GM19463 (cell line): ENCODE measurements at regions not wholly inside any gene's neighbourhood (a gene's known extent, or its start where the extent isn't known, plus 50 kb on each side); places are given as distances from the start of the nearest gene placed in this dataset.

Source experiments
- ATAC-seq: cut with Tn5 transposase; IDR thresholded peaks from one replicate; pipeline ENCODE4 v1.9.1; 2021; ENCODE audit warnings: mild to moderate bottlenecking, moderate library complexity; ENCODE audit not compliant: unreplicated experiment

DNA sequence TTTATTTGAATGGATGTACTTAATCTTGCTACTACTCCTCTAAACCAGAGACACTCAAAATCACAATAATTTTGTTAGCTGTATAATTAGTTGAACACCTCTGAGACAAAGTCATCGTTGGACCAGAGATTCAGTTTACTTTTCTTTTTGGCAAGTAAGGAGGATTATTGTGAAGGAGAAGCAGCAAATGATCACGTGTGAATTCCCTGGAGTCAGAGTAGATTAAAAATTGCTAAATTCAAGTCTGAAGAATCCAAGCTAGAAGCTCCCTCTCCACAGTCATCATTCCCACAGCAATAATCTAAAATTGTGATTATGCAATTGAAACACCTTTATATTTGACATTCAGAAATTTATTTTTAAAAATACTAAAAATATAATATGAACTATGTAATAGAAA is 484.4 kb downstream of the CMPK2 start:
- no peak for ATAC-seq

DNA sequence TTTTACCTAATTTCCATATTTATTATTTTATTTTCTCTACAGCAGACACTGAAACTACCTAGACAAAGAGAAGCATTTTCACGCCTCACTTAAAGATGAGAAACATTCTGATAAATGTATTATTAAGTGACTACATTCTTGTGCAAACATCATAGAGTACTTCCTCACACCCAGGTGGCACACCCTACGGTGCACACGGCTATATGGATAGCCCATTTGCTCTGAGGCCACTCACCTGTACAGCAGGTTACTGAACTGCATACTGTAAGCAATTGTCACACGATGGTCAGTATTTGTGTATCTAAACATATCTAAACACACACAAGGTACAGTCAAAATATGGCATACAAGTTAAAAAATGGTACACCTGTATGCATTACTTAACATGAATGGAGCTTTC is 481.4 kb downstream of the CMPK2 start:
- ATAC-seq: no peak

DNA sequence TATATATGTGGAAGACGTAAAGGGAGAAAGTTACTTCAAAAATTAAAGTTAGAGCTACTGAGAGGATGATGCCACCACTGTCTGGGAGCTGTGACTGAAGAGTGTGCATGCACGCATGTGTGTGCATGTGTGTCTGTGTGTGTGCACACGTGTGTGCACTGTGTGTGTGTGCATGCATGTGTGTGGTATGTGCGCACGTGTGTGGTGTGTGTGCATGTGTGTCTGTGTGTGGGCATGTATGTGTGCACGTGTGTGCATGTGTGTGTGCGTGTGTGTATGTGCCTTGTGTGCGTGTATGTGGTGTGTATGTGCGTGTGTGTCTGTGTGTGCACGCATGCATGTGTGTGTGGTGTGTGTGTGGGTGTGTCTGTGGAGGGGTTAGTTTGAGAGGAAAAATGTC is 473.4 kb downstream of the CMPK2 start:
- no peak for ATAC-seq

- no peak for ATAC-seq
Observed at GRCh38 chr2:6392966-6393365, 472.7 kb downstream of the CMPK2 start.

GRCh38 chr2:6393819-6394218 is 471.9 kb downstream of the CMPK2 start:
- no peak for ATAC-seq

- ATAC-seq: no peak
Observed at GRCh38 chr2:6394276-6394675, 471.4 kb downstream of the CMPK2 start.

GRCh38 chr2:6398421-6398820 is 467.3 kb downstream of the CMPK2 start:
- no peak for ATAC-seq

DNA sequence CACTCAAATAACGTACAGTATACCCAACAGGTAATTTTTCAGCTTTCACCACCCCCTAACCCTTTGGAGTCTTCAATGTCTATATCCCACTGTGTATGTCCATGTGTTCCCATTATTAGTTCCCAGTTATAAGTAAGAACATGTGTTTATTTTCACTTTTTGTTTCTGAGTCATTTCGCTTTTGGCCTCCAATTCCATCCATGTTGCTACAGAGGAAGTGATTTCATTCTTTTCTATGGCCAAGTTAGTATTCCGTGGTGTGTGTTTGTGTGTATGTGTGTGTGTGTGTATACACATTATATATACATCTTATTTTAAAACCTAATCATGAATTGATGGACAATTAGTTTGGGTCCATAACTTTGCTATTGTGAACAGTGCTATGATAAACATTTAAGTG is 464.4 kb downstream of the CMPK2 start:
- no peak for ATAC-seq

DNA sequence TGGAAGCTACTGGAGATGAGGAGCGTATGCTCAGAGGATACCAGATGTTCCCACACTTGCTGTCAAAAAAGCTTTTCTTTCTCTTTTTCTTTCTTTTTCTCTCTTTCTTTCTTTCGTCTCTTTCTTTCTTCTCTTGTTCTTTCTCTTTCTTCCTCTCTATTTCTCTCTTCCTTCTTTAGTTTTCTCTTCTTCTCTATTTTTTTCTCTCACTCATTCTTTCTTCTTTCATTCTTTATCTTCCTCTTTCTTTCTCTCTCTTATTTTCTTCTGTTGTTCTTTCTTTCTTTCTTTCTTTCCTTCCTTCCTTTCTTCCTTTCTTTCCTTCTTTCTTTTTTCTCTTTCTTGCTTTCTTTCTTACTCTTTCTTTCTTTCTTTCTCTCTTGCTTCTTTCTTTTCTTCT is 457.6 kb downstream of the CMPK2 start:
- ATAC-seq: no peak

GRCh38 chr2:6410313-6410712 is 455.4 kb downstream of the CMPK2 start:
- no peak for ATAC-seq

DNA sequence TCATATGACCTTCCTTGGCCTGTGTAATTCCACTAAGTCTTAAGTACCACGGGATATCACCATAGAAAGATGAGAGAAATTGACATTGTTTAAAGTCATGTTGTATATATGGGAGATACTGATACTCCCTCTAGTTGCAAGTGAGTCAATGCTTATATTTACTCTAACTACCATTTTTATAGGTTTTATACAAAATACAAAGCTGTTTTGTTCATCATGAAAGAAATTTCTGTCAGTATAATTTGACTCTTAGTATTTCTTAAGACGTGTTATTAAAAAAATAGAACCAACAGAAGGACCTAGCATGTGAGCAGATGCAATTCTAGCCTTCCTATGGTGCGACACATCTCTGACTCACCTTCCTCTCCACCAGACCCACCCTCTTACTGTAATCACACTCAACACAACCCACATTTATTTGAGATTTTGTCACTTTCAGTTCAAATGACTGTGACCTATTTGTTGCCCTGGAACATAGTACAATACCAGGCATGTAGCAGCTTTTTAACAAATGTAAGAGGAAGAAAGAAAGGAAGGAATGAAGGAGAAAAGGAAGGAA is 453.1 kb downstream of the CMPK2 start:
- no peak for ATAC-seq

GRCh38 chr2:6417050-6417449 is 448.7 kb downstream of the CMPK2 start:
- ATAC-seq: no peak

- ATAC-seq: no peak
Observed at GRCh38 chr2:6418291-6418690, 447.4 kb downstream of the CMPK2 start.

DNA sequence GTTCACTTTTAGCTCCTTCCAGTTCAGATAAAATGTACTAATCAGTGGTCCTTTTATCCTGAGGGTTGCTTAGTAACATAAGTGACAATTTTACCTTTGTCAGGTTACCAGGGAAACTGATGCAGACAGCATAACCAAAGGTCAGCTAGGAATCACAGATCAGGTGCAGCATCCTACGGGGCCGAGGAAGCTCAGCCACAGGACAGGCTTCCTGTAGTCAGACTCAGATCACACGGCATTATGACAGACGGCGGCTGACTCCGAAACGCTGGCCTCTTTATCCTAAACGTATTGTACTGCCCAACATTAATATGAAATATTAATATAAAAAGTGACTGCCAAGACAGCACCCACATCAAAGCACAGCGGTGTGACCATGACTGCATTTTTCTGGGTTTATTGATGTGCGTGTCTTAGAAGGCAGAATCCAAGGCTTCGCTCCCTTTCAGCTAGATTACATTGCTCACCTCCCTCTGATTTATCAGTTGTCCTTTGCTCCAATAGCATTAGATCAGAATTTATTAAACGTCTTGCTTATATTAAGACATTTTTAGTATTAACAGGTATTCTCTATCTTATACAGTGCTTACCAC is 444.5 kb downstream of the CMPK2 start:
- no peak for ATAC-seq

DNA sequence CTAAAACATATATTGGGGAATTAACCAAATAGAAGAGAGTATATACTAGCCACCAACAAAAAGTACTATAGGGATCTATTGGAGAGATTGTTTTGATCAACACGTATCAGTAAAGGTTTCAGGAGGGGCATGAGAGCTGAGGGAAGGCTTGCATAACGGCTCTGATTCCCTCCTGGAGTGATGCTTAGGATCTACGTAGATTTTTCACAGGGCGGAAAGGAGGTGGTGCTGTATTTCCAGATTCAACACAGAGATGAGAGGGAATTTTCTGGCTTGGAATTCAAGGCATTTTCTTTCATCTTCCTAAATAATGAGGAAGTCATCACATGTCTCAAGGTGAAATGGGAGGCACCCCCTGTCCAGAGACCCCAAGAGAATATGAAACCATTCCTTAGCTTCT is 443.8 kb downstream of the CMPK2 start:
- ATAC-seq: no peak

DNA sequence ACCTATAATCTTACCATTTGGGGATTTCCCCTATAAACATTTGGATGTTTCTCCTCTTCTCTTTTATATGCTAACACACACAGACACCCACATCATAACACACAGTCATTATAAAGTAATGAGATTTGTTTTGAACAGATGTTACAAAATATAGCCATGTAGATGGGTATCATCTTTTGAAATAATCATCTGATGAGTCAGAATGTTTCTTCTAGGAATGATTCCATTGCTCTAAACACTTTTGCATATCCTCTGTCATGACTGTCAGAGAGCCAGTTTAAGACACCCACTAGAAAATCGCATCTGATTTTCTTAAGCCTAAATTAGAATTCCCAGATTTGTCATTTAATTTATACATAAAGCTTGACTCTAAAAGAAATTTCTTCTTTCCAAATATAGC is 442.6 kb downstream of the CMPK2 start:
- no peak for ATAC-seq

DNA sequence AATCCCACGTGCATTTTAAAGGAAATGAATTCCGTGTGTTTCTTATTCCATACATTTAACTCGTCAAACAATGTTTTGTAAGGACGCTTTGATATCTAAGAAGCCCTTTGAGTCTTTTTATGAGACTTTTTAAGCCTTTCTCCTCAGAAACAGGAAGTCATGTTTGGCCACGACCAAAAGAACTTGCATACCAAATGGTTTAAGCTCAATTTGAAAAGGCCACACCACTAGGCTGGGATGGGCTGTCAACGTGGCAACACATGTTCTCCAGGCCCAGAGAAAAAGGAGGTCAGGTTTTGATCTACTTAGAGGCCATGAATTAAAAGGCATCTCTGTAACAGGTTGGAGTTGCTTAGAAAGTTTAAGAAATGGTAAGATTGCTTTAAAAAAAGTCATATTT is 441.8 kb downstream of the CMPK2 start:
- ATAC-seq: no peak

DNA sequence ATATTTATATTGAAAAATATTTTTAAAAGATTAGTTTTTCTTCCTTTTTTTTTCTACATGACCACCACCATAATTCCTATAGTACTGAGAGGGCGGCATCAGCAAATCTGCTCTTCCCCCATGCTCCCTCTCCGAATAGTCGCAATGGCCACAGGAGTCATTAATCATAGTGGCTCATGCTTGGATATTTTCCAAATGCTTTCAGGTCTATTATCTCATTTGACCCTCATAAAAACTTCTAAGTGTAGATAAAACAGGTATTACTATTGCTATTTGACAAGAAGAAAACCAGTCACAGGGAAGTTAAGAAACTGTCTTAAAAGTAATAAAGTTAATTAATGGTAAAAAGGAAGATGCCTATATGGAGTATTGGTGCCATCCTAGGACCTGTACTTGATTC is 440.7 kb downstream of the CMPK2 start:
- no peak for ATAC-seq

GRCh38 chr2:6429210-6429986 is 436.3 kb downstream of the CMPK2 start:
- no peak for ATAC-seq

DNA sequence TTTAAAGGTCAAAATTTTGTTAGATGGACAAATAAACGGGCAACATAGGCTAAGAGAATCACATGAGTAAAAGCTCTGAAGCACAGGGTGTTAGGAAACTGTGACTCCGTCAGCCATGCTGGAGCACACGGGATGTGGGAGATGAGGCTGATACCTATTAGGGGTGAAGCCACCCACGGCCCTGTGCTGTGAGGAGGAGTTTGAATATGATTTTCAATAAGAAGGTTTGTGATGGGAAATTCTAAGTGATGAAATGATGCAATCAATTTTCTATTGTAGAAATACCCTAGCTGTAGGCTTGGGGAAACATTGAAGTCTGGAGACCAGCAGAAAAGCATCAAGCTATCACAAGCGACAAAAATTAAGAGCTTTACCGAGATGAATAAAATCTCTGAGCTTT is 431.3 kb downstream of the CMPK2 start:
- no peak for ATAC-seq

DNA sequence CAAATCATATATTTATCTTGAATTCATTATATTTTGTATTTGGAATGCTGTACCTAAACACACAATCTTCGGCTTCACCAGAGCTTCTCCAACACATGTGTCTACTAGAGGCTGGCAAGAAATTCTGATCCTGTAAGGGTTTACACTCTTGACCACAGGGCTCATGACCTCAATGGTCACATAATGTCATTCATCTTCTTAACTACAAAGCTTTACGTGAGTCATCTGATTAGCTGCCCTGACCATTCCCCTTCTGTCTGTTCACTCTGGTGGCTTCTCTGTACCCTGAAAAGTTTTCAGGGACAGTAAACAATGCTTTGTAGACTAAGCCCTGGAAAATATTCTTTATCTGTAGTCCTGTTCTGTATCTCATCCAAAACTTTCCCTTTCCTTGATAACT is 423.9 kb downstream of the CMPK2 start:
- no peak for ATAC-seq

DNA sequence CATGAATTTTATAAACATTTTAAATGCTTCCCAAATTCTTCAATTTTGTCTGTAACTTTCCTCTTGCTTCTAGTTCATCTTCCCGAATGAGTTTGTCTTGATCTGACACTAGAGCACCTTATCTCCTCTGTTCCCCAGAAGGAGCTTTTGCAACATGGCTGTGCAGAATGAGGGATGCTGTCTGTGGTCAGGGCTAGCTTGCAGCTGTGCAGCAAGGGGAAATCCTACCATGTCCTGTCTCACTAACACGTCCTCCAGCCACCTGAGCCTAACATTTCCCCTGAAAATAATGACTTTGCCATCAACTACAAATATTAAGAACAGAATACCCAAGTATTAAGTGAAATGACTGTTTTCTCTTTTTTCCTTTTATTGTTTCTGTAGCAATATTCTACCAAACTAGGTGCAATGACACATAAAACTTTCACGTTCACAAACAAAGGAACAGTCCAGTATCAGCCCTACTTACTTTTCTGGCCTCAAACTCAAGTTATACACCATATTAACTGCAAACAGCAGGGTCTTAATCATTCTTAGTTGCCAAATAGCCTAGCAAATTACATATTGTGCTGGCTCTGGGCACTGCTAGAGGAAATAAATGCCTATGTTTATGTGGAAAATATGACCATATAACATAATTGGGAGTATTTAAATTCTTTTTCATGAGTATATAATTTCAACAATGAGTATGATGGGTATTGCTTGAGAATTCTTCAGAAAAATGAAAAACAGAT is 423.3 kb downstream of the CMPK2 start:
- ATAC-seq: no peak
